ENCODE measurements at regions not wholly inside any gene's neighbourhood (a gene's known extent, or its start where the extent isn't known, plus 50 kb on each side); places are given as distances from the start of the nearest gene placed in this dataset.
"Not testable (repeated sequence)": the region's sequence is repeated elsewhere in the genome, so short reads cannot be mapped to it uniquely, and the experiment has no call there.

DNA sequence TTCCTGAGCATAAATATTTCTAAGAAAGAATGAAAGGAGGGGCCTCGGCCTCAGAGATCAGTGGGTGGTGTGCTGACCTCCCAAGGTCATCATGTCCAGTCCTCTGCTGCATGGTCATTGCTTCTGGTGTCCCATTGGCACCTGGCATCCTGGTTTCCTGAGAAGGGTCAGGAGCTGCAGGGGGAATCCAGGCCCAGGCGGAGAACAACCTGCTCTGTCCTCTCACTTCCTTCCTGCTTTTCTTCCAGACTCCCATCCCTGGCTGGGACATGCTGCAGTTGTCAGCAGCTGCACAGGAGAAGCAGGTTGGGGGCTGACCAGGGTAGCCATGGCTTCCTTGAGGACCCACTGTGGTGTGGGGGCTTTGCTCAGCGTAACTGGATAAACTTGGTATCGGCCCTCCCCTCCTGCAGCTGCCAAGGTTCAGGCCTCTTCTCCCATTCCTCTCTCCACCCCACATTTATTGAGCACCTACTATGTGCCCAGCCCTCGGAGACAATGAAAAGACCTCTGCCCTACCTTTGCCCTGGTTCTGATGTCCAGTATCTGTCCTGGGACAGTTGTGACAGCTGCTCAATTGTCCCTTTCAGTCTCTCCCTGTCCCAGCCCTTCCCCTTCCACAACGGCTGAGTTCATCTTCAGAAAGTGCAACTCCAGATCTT lies 155.2 kb downstream of the CEBPB start:
- no peak for DNase-seq

DNA sequence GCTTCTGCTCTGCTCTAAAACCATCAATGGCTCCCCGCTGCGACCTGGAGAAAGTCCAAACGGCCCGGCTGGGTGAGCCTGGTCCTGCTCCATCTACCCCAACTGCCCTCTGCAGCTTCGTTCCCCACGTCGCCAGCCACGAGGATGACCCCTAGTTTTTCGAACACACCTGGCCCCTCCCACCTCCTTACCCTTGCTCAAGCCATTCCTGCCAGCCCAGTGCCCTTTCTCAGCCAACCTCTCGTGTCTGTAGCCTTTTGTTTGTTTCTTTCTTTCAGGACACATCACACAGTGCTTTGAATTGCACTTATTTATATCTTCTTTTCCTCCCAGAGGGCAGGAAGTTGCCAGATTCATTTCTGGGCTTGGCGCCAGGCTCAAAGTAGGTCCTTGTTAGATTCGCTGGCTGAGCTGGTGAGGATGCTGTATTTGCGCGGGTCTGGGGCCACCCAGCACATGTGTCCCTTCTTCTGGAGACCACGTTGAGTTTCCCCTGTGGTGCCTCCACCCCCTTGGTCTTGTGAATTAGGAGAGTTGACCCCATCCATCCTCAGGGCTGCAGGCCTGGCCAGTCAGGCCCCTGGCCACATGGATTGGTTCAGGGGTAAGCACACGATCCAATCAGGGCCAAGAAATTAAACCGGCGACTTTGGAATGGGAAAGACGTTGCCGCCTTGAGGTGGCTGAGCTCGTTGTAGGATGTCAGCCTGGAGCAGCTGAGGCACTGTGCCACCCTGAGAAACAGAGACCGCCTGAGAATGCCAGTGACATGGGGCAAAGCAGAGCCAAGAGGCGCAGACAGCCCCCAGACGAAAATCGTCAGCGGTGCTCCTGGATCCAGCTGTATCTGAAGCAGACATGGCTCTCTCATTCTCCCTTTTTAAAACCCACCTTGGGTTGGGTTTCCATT lies 156.0 kb downstream of the CEBPB start:
- DNase-seq: no peak

DNA sequence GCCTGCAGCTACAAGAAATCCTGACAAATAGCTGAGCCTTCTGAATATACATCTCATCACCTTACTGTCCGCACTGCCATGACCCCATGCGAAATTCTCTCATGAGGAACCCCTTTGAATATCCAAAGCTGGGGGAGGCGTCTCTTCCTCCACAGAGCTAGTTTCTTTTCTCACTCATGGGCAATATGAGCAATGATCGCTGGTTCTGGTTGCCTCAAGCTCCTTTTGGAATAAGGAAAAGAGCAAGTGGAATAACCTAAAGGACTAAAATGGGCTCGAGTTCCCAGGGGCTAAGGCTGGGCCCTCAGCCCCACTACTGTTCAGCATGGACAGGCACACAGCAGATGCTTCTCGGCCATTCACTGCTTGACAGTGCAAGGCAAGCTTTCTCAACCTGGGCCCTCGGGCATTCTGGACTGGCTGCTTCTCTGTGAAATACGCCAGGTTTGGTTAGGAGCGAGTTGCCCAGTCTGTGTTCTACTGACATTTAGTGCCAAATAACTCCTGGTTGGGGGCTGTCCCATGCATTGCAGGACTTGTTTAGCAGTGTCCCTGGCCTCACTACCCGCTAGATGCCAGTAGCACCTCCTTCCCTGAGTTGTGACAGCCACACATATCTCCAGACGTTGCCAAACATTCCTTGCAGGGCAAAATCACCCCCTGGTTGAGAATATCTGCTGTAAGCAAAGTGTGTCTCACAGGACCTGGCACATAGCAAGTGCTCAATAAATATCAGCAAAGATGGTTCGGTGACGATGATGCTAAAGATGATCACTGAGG lies 156.8 kb downstream of the CEBPB start:
- DNase-seq: no peak

DNA sequence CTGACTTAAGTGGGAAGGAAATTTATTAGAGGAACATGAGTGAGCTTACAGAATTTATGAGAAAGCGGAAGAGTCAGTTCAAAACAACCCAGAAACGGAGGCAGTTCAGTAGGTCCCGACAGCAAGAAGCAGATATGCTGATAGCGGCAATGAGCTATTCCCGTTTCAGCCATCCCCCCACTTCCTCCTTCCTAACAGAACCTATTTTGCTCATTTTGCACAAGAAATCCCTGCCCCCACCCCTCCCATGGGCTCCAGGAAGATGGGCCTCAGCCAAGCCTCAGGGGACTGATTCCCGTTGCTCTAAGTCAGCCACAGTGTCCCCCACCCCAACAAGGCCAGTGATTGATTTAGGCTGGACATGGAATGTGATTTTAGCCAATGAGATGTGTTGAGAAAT lies 157.5 kb downstream of the CEBPB start:
- no peak for DNase-seq

DNA sequence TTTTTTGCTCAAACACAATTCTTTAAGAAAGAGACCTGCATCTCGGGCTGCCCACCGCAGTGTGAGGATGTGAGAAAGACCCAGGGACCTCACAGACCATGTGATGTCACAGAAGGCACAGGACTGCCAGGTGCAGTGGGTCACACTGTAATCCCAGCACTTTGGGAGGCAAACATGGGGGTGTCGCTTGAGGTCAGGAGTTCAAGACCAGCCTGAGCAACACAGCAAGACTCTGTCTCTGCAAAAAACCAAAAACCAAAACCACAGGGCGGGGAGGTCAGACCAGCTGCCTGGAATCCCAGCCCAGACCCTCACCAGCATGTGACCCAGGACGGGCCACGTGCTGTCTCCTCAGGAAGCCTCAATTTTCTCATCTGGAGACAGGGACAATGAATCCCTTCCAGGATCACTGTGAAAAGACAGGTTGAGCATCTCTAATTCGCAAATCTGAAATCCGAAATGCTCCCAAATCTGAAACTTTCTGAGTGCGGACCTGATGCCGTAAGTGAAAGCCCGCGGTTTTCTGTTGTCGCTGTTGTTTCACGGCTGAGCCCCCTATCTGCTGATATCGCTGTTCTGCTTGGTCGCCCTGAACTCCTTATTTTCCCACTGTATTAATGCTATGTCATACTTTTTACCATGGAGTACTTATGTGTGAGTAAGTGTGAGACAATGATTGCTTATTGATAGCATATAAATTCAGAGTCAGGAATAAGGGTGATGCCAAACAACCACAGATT lies 159.5 kb upstream of the PTPN1 start:
- DNase-seq: no peak

DNA sequence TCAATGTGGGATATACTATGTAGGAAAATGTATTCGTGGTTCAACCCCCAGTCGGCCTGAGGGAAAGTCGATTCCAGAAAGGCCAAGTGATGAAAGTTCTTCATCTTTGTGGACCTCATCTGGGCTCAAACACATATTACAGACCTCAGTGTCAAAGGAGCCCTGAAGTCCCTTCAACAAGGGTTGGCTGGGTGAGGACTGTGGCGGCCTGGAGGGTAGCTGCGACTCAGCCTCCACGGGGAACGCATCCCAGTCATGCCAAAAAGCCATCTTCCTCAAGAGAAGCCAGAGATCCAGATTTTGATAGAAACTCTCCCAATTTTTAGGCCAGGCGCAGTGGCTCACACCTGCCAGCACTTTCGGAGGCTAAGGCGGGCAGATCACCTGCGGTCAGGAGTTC lies 158.6 kb upstream of the PTPN1 start:
- DNase-seq: no peak

DNA sequence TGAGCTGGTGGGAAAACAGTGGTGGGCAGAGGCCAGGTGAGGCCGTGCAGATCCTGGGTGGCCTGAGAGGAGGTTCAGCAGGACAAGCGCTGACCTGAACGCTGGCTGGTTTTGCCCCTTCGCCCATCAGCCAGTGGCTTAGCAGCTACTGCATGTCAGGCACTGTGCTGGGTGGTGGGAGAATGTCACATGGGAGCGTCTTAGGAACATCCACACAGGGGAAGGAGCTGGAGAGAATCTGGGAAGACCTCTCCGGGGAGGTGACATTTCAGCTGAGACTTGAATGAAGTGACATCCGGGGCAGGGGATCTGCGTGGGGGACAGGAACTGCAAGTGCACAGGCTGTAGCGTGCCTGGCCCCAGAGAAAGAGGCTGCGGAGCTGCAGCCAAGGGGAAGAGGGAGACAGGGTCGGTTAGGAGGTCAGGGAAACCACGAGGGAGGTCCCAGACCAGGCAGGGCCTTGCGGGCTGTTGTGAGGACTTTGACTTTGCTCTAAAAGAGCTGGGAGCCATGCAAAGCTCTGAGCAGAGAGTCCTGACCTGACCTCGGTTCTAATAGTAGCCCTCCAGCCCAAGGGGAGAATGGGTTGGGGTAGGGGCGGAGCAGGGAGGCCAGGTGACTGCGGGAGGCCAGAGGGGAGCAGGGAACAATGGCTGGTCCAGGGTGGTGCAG lies 156.8 kb upstream of the PTPN1 start:
- no peak for DNase-seq

DNA sequence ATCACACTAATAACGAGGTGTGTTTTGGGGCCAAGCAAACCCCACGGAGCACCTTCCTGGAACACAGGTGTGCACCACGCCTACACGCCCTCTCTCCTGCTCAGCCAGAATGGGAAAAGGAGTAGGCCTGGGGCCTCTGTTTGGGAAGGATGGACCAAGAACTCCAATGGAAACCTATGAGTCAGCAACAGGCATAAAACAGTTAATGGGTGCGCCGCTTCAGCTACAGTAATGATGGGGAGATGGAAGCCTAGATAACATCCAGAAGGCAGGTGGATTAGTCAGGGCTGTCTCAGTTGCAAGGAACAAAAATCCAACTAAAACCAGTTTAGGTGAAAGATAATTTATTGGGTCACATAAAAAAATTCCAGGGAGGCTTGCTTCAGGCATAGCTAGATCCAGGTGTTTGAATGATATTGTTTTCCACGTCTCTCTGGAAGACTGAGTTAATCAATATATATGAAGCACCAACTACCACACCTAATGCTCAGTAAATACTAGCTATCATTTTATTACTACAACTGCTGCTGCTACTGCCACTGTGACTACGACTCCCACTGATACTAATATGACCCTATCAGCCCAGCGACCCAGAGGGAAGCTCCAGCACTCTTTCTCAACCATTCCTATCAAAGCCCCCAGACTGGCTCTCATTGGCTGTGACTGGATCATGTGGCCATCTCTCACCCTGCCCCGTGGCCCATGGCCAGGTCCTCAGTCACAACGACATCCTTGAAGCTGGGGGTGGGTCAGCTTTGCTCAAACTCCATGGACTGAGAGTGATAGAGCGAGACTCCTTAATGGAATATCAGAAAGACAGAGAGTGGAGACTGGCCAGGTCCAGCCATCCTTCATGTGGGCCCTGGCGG lies 155.2 kb upstream of the PTPN1 start:
- no peak for DNase-seq

DNA sequence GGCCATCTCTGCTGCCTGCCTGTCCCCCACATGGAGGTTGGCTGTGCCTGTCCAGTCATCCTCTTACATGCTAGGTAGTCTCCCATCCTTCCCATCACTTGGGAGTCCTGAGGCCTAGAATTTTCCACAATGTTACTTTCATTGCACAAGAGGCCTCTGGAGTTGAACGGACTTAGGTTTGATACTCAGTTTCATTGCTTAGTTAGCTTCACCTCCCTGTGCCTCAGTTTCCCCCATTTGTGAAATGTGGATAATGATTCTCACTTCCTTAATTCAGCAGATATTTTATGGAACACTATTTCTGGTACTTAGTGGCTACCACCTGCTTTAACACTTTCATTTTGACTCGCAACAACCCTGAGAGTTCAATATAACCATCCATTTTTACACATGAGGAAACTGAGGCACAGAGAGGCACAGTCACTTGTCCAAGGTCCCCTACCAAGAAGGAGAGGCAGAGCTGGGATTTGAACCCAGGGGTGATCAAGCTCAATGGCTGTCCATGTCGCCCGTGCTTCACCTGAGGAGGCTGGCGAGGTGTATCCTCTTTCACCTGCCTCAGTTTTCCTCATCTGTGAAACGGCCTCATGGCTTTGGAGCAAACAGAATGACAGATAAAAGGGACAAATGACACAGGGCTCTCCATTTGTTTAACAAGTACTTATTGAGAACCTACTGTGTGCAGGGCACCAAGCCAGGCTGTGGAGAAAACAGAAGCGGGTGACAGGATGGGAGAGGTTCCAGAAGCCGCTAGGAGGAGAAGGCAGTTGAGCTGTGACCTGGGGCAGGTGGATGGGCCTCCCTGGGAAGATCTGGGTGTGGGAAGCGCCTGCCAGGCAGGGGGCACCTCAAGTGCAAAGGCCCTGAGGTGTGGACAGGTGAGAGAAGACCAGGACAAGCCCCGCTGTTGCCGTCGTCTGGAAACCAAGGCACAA lies 154.3 kb upstream of the PTPN1 start:
- no peak for DNase-seq

DNA sequence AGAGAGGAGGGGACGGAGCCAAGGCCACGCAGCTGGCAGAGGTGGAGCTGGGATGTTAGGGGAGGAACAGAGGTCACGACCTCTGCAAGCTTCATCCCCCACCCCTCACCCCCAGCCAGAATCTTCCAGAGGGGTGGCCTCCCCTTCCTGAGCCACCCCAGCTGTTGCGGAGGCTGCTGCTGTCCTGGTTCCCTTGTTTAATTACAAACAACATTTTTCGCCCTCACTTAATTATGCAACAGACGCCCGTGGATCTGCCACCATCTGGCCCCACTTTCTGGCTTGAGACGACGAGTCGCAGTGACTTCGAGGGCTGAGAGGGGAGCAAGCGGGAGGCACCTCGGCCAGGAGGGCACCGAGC lies 153.7 kb upstream of the PTPN1 start:
- no peak for DNase-seq

DNA sequence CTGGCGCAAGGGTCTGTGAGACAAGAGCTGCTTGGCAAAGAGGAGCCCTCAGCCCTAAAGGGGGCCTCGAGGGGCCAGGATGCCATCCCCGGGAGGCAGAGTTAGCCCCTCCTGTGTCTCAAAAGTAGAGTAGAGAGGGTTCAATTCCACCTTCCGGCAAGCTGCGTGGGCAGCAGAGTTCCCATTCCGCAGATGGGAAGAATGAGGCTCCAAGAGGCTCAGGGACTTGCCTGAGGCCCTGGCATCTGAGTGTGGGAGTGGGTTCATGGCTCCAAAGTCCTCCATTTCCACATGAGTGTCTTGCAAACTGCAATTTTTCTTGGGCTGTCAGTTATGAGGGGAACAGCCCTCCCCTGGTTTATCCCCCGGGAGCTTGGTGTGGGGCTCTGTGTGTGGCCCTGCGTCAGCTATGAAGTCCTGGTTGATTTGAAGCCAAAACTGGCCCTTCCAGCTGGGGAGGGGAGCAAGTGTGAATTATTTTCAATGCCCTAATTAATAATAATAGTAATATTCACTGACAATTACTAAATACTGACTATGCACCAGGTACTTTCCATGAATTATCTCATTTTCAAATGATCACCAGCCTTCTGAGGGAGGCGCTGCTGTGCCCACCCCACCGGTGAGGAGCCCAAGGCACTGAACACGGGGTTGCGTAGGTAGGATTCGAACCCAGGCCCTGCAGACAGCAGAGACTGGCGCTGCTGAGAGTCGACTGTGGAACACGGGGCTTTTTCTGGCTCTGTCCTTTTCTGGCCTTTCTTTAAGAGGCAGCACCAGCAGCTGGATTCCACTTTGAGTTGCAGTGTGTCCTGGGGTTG lies 153.0 kb upstream of the PTPN1 start:
- DNase-seq: no peak

DNA sequence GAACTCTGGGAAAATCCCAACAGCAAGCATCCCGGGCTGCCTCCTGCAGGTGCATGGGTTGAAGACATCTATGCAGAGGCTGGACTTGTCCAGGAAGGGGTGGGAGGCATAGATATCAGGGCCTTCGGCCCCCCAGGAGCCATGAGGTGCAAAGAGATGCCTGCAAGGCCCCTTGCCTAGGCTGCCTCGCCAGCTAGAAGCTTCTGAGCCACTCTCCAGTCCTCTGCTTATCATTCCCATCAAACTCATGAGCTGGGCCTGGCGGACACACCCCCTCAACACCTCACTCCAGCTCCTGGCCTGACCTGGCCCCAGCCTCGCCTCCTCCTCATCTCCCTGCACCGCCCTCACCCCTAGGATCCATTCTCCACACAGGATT lies 152.4 kb upstream of the PTPN1 start:
- DNase-seq: no peak

DNA sequence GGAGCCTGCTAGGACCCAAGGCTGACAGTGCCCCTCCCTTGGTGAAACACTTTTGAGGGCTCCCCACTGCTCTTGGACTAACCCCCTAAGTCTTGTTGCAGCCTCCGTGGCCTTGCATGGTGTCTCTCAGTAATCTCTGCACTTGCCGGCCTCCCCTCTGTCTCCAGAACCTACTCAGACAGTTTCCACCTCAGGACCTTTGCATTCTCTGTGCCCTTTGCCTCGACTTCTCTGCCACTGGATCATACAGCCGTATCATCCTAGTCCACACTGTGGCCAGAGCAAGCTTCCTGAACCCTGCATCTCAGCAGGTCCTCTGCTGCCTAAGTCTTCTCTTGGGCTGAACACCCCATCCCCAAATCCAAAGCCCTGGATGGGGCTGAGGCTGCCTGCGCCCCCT lies 152.0 kb upstream of the PTPN1 start:
- DNase-seq: no peak

DNA sequence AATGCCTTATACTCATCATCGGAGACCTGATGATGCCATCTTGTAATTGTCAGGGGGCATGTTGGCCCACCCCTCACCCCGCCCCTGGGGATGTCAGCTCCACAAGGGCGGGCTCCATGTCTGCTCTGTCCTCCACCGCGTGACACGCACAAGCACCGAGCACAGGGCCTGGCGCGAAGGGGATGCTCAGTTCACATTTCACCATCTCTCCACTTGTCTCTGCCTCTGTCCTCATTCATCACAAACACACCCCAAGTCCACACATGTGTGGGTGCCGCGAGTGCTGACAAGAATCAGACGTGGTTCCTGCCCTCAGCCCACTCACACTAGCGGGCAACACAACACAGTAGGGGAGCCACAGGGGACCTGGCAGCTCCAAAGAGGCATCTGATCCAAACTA lies 151.2 kb upstream of the PTPN1 start:
- DNase-seq: no peak

DNA sequence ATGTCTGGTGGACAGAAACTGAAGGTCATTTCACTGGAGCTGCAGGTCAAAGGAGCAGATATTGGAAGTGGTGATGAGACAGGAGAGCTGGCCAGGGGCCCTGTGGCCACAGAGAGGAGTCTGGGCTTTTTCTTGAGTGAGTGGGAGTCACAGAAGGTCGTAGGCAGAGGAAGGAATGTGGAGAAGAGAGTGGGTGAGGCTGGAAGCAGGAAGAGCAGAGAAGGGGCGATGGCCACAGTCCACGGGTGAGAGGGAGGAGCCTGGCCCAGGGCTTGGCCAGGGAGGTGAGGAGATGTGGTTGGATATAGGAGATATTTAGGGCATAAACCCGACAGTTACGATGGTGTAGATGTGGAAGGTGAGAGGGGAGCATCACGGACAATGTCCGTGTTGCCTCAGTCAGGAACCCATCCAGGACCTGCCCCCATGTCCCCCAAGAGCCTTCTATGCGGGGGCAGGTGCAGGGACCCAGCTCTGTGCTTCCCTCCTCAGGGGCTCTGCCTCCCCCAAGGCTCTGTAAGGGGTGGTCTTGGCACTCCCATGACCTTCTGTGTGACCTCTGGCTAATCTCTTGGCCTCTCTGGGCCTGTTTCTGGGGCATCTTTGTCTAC lies 150.5 kb upstream of the PTPN1 start:
- no peak for DNase-seq

DNA sequence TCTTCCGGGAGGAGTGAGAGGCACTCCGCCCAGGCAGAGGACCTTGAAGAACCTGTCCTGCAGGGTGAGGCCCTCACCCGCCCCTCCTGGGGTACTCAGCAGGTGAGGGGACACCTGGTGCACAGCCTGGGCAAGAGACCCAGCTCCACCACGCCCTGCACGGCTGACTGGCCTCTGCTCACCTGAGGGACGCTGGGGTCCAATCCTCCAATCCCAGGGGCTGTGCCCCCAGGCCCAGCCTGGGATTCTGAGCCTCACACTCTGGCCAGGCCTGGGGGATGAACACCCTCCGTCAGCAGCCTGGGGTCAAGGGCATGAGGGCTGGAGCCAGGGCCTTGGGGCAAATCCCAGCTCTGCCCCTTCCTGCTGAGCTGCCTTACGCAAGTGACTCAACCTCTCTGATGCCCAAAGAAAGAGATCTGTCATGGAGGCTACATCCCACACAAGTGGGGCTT lies 149.9 kb upstream of the PTPN1 start:
- DNase-seq: no peak

DNA sequence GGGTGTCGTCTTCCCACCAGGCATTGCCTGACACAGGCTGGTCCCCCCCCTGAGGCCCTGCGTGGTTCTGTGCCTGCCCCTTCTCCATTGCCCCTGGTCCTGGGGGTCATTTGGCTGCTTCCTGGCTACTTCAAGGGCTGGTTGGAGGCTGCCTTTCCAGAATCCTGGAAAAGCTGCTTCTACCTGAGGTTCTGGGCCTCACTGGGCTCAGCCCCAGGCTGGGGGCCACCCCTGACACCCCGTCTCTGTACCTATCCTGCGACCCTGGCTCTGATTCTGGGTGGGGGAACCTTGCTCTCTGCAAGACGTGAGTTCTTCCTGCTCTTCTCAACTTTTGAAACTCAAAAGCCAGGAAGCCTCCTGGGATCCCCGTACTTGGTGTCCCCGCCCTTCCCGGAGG lies 149.3 kb upstream of the PTPN1 start:
- DNase-seq: no peak

DNA sequence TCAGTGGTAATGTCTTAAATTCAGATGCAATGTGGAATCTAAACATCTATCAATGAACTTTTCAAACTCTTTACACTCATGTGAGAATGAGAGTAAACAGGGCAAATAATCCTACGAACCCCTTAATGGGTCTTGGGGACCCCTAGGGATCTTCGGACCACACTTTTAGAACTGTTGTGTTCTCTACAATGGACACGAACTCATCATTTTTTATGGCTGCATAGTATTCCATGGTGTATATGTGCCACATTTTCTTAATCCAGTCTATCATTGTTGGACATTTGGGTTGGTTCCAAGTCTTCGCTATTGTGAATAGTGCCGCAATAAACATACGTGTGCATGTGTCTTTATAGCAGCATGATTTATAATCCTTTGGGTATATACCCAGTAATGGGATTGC lies 148.0 kb upstream of the PTPN1 start:
- DNase-seq: not testable (repeated sequence)

DNA sequence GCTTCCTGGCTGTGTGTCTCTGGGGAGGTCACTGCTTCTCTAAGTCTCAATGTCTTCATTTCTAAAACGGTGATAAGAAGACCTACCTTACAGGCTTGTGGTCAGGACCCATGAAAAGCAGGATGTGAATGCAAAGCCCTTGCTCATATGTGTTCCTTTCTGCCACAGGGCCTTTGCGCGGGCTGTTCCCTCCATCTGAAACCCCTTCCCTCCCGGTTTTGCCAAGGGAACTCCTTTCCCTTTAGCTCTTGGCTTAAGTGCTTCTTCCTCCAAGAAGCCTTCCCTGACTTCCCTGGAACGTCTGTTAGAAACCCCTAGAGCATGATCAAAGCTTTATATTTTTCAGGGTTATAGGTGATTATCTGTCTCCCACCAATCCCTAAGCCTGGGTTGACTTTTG lies 147.2 kb upstream of the PTPN1 start:
- no peak for DNase-seq
